ENCODE measurements at regions not wholly inside any gene's neighbourhood (a gene's known extent, or its start where the extent isn't known, plus 50 kb on each side); places are given as distances from the start of the nearest gene placed in this dataset.

- H3K27ac ChIP-seq: no peak overlapping the region
- H4K20me1 ChIP-seq (ENCODE audit: low read depth): no peaks in the 10 kb centered on the region
- H3K4me1 Mint-ChIP-seq: no peaks in the 10 kb centered on the region
- TF ChIP-seq EZH2 (IDR thresholded peaks at IDR 0.05) (no peak), CTCF (IDR thresholded peaks at IDR 0.05) (no peak), EZH2phosphoT487 (IDR thresholded peaks at IDR 0.05) (no peak)
- no peaks in the 10 kb centered on the region for H3K36me3 Mint-ChIP-seq
- no peaks in the 10 kb centered on the region for H3K9me3 ChIP-seq (ENCODE audit: low read depth)
- no peak overlapping the region for H3K4me3 Mint-ChIP-seq
- H2AFZ ChIP-seq (replicated peaks): no peak overlapping the region
- H3K79me2 ChIP-seq (ENCODE audit: low read depth): no peaks in the 10 kb centered on the region
- H3K27me3 Mint-ChIP-seq (ENCODE audit: insufficient read depth, low read depth): no peaks in the 10 kb centered on the region
- no peaks in the 10 kb centered on the region for H3K4me1 ChIP-seq
- H3K27ac Mint-ChIP-seq: no peak overlapping the region
- no peak overlapping the region for H3K9ac ChIP-seq
- no peaks in the 10 kb centered on the region for H3K36me3 ChIP-seq
- DNase-seq (ENCODE audit: low spot score): no peak
- no peak overlapping the region for H3K4me2 ChIP-seq
- H3K4me3 ChIP-seq: no peak overlapping the region
- H3K9me3 Mint-ChIP-seq: no peaks in the 10 kb centered on the region
- H3F3A ChIP-seq (ENCODE audit: low read depth): no peaks in the 10 kb centered on the region
- H3K27me3 ChIP-seq: no peaks in the 10 kb centered on the region
Observed at GRCh38 chr12:59895166-59895775, 299.4 kb downstream of the SLC16A7 start.

GRCh38 chr12:59904874-59905521, 309.2 kb downstream of the SLC16A7 start:
- H3F3A ChIP-seq (ENCODE audit: low read depth): no peaks in the 10 kb centered on the region
- no peaks in the 10 kb centered on the region for H4K20me1 ChIP-seq (ENCODE audit: low read depth)
- no peak overlapping the region for H3K4me3 ChIP-seq
- no peaks in the 10 kb centered on the region for H3K4me1 ChIP-seq
- H3K4me1 Mint-ChIP-seq: no peaks in the 10 kb centered on the region
- H3K9ac ChIP-seq: no peak overlapping the region
- H3K79me2 ChIP-seq (ENCODE audit: low read depth): no peaks in the 10 kb centered on the region
- H2AFZ ChIP-seq (replicated peaks): no peak overlapping the region
- H3K27ac Mint-ChIP-seq: no peak overlapping the region
- no peak overlapping the region for H3K4me3 Mint-ChIP-seq
- H3K36me3 ChIP-seq: no peaks in the 10 kb centered on the region
- no peak for DNase-seq (ENCODE audit: low spot score)
- H3K9me3 ChIP-seq (ENCODE audit: low read depth): no peaks in the 10 kb centered on the region
- no peaks in the 10 kb centered on the region for H3K9me3 Mint-ChIP-seq
- TF ChIP-seq CTCF (IDR thresholded peaks at IDR 0.05) (no peak), EZH2 (IDR thresholded peaks at IDR 0.05) (no peak), EZH2phosphoT487 (IDR thresholded peaks at IDR 0.05) (no peak)
- H3K36me3 Mint-ChIP-seq: no peaks in the 10 kb centered on the region
- H3K27ac ChIP-seq: no peak overlapping the region
- no peak overlapping the region for H3K4me2 ChIP-seq
- H3K27me3 ChIP-seq: no peaks in the 10 kb centered on the region
- H3K27me3 Mint-ChIP-seq (ENCODE audit: insufficient read depth, low read depth): no peaks in the 10 kb centered on the region

- H3K36me3 Mint-ChIP-seq: no peaks in the 10 kb centered on the region
Observed at GRCh38 chr12:59911516-59911915, 315.7 kb downstream of the SLC16A7 start.

More at GRCh38 chr12:59911516-59911915, 315.7 kb downstream of the SLC16A7 start:
- Histone ChIP-seq H3K4me3 (no peak overlapping the region), H3K79me2 (ENCODE audit: low read depth) (no peaks in the 10 kb centered on the region), H2AFZ (replicated peaks) (no peak overlapping the region), H3K27me3 (no peaks in the 10 kb centered on the region), H3F3A (ENCODE audit: low read depth) (no peaks in the 10 kb centered on the region), H3K27ac (no peak overlapping the region), H3K9me3 (ENCODE audit: low read depth) (no peaks in the 10 kb centered on the region), H3K4me2 (no peak overlapping the region), H4K20me1 (ENCODE audit: low read depth) (no peaks in the 10 kb centered on the region), H3K9ac (no peak overlapping the region), H3K36me3 (no peaks in the 10 kb centered on the region), H3K4me1 (no peaks in the 10 kb centered on the region)
- no peaks in the 10 kb centered on the region for H3K27me3 Mint-ChIP-seq (ENCODE audit: insufficient read depth, low read depth)
- no peak for DNase-seq (ENCODE audit: low spot score)
- H3K27ac Mint-ChIP-seq: no peak overlapping the region
- H3K4me3 Mint-ChIP-seq: no peak overlapping the region
- H3K4me1 Mint-ChIP-seq: no peaks in the 10 kb centered on the region
- TF ChIP-seq CTCF (IDR thresholded peaks at IDR 0.05) (no peak), EZH2 (IDR thresholded peaks at IDR 0.05) (no peak), EZH2phosphoT487 (IDR thresholded peaks at IDR 0.05) (no peak)
- no peaks in the 10 kb centered on the region for H3K9me3 Mint-ChIP-seq
